ENCODE measurements at regions not wholly inside any gene's neighbourhood (a gene's known extent, or its start where the extent isn't known, plus 50 kb on each side); places are given as distances from the start of the nearest gene placed in this dataset.
A peak's percentile ranks its signal among the peaks of the same experiment; 100 is the strongest.

DNA sequence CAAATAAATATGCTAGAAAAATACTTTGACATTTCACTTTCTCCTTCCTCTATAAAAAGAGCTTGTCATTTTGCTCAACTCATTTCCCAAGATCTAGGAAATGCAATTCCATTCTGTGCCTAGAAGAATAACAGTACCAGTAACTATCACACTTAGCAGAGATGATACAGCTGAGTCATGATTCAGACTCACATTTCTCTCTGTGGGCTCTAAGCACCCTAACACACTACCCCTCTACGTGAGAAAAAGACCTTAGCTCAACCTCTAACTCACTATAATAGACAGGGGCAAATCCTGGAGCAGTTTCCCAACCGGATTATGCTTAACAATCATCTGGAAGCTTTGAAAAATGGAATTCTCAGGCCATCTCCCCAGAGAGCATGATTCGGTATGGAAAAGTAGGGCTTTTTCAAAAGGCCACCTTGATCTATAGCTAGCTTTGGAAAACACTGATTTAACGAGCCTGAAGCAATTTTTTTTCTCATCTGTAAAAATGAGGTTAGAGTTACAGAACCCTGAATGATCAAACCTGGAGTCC, 1312.3 kb upstream of the PIK3C3 start:
- H2BK5ac ChIP-seq (ENCODE audit: low read depth, low read length) = no peak overlapping the region
- H3K79me1 ChIP-seq (ENCODE audit: low read depth, low read length) = no peaks in the 10 kb centered on the region
- no peak overlapping the region for H2BK20ac ChIP-seq (ENCODE audit: low read length)
- no peak overlapping the region for H4K91ac ChIP-seq (replicated peaks; ENCODE audit: insufficient read length, low read length)
- no peak overlapping the region for H2AK5ac ChIP-seq (ENCODE audit: low read depth, low read length)
- no peaks in the 10 kb centered on the region for H3K79me2 ChIP-seq (ENCODE audit: control insufficient read depth in 1 of 2, insufficient read depth in 2 of 2, low read length in 2 of 2)
- WGBS, 2 experiments (ENCODE audit: extremely low coverage in 1 of 2, insufficient coverage in 1 of 2, insufficient read length in 1 of 2, insufficient replicate concordance in 2 of 2, low coverage in 1 of 2, low lambda C conversion rate in 2 of 2, missing lambda C conversion rate in 1 of 2) = 91% methylated on average over 4 of the region's 4 CpGs; no CpG with 5 or more reads in 1 of the 2 experiments
- H3K27ac ChIP-seq (ENCODE audit: low read depth, low read length) = no peak overlapping the region
- no peaks in the 10 kb centered on the region for H3K27me3 ChIP-seq (replicated peaks in 1 of 4; ENCODE audit: control insufficient read depth in 3 of 4, extremely low read depth in 1 of 4, insufficient read depth in 3 of 4, low read length in 3 of 4)
- H3K4me1 ChIP-seq (replicated peaks in 1 of 4; ENCODE audit: control insufficient read depth in 3 of 4, insufficient read depth in 4 of 4, low read length in 3 of 4) = no peaks in the 10 kb centered on the region
- H3K4me2 ChIP-seq (ENCODE audit: insufficient read depth in 1 of 2, low read depth in 2 of 2, low read length in 2 of 2) = no peak overlapping the region
- no peak overlapping the region for H2BK120ac ChIP-seq (replicated peaks; ENCODE audit: low read depth, low read length)
- FAIRE-seq (no peak), DNase-seq (ENCODE audit: low read depth in 1 of 2, low spot score in 2 of 2) (no peak)
- POLR2A ChIA-PET (ENCODE audit: partially characterized antibody) = interaction anchor here (0.7 kb wide), 1 partner anchor 17 kb away, joined by 3 read pairs; no protein-coding TSS in a partner anchor
- H3K56ac ChIP-seq (replicated peaks; ENCODE audit: insufficient read length, low read depth, low read length) = no peak overlapping the region
- H3K4me3 ChIP-seq (ENCODE audit: extremely low read depth in 1 of 4, insufficient read depth in 2 of 4, low read depth in 3 of 4, low read length in 4 of 4) = no peak overlapping the region
- H3K4ac ChIP-seq (replicated peaks; ENCODE audit: insufficient read length, low read depth, low read length) = no peak overlapping the region
- peak overlapping the region; percentile 58; the same call in 1 of the 2 replicates for H2AFZ ChIP-seq (ENCODE audit: low read length)
- H3K9me3 ChIP-seq (ENCODE audit: insufficient read depth in 2 of 2, low read depth in 1 of 2, low read length in 1 of 2) = no peaks in the 10 kb centered on the region
- CTCF ChIA-PET (ENCODE audit: partially characterized antibody) = interaction anchor here (0.7 to 1.3 kb wide), 2 partner anchors 11 to 34 kb away, joined by 3 read pairs; no protein-coding TSS in a partner anchor
- H3K36me3 ChIP-seq (ENCODE audit: control insufficient read depth in 2 of 4, insufficient read depth in 4 of 4, low read length in 3 of 4) = no peaks in the 10 kb centered on the region
- no peaks in the 10 kb centered on the region for H3K23me2 ChIP-seq (ENCODE audit: low read depth, low read length)
- no peak overlapping the region for H2BK15ac ChIP-seq (ENCODE audit: low read length)
- no peak overlapping the region for H3K23ac ChIP-seq (ENCODE audit: insufficient read length)
- H2BK12ac ChIP-seq (ENCODE audit: low read depth, low read length) = no peak overlapping the region
- no peaks in the 10 kb centered on the region for H4K20me1 ChIP-seq (replicated peaks in 1 of 2; ENCODE audit: control insufficient read depth in 1 of 2, insufficient read depth in 2 of 2, low read length in 2 of 2)
- H3K14ac ChIP-seq (ENCODE audit: insufficient read length) = no peak overlapping the region
- H3K18ac ChIP-seq (ENCODE audit: extremely low read depth, low read length) = no peak overlapping the region
- no peak overlapping the region for H3K9ac ChIP-seq (replicated peaks in 1 of 4; ENCODE audit: extremely low read depth in 1 of 4, low read depth in 3 of 4, low read length in 3 of 4)
- H4K8ac ChIP-seq (ENCODE audit: extremely low read depth, insufficient read depth, low read length) = no peak overlapping the region
- no peak overlapping the region for H4K5ac ChIP-seq (ENCODE audit: insufficient read length, low read depth, low read length)
- TF ChIP-seq CREB1 (IDR thresholded peaks at IDR 0.05) (no peak), POLR2AphosphoS5 (IDR thresholded peaks at IDR 0.05; ENCODE audit: low read depth, low read length) (no peak), GTF2F1 (IDR thresholded peaks at IDR 0.05; ENCODE audit: borderline replicate concordance, low read depth, low read length) (no peak), KDM4A (IDR thresholded peaks at IDR 0.05; ENCODE audit: low read depth, low read length, severe bottlenecking) (no peak), TAF7 (optimal IDR thresholded peaks at IDR 0.05; ENCODE audit: borderline replicate concordance, low read depth, low read length) (no peak), TCF12 (IDR thresholded peaks at IDR 0.05; ENCODE audit: low read depth, low read length) (no peak), SUZ12 (IDR thresholded peaks at IDR 0.05; ENCODE audit: low read length) (no peak), TBP (IDR thresholded peaks at IDR 0.05; ENCODE audit: low read depth, low read length) (no peak), SRF (IDR thresholded peaks at IDR 0.05; ENCODE audit: low read depth, low read length) (no peak), RFX5 (IDR thresholded peaks at IDR 0.05; ENCODE audit: borderline replicate concordance, low read depth, low read length) (no peak), TAF1 (IDR thresholded peaks at IDR 0.05; ENCODE audit: low read depth, low read length) (no peak), CBX8 (IDR thresholded peaks at IDR 0.05; ENCODE audit: borderline replicate concordance, low read depth, low read length) (no peak), CHD2 (IDR thresholded peaks at IDR 0.05; ENCODE audit: low read length) (no peak), KDM5A (IDR thresholded peaks at IDR 0.05; ENCODE audit: low read length) (no peak), POLR2A (IDR thresholded peaks at IDR 0.05; ENCODE audit: control extremely low read depth in 1 of 2, low read depth in 2 of 2, low read length in 2 of 2) (no peak), NRF1 (IDR thresholded peaks at IDR 0.05; ENCODE audit: low read depth, low read length) (no peak)

Measured in H1 (cell line).